Breast epithelium (tissue), 4 donors: ENCODE measurements at regions not wholly inside any gene's neighbourhood (a gene's known extent, or its start where the extent isn't known, plus 50 kb on each side); places are given as distances from the start of the nearest gene placed in this dataset.

ENCODE experiments used
- DNase-seq, 2 donors: peaks; one replicate each; pipeline ENCODE4 v3.0.0-alpha.2; 2019; ENCODE audit warnings: low spot score in 2 of 2
- H3K27ac ChIP-seq, 2 donors: fragments of 200-600 bp; sonication (generic) in 1 of 2; one replicate each; pipeline ENCODE4 v1.5.1; 2016 to 2019; ENCODE audit warnings: mild to moderate bottlenecking in 1 of 2
- H3K27me3 ChIP-seq, 2 donors: fragments of 200-600 bp; sonication (generic) in 1 of 2; one replicate each; pipeline versions ENCODE4 v1.5.1 to v1.6.0; 2017 to 2019; ENCODE audit warnings: control low read depth in 1 of 2, mild to moderate bottlenecking in 1 of 2
- H3K36me3 ChIP-seq: fragments of 200-600 bp; one replicate; pipeline ENCODE4 v1.5.1; 2019
- H3K4me1 ChIP-seq, 2 donors: fragments of 200-600 bp; sonication (generic); one replicate each; pipeline ENCODE4 v1.5.1; 2016 to 2019; ENCODE audit warnings: control low read depth in 1 of 2
- H3K4me3 ChIP-seq, 3 donors: fragments of 200-600 bp; sonication (generic); 1 replicate in 2 of 3; 2 replicates in 1 of 3; pipeline ENCODE4 v1.5.1; 2016 to 2019; ENCODE audit warnings: mild to moderate bottlenecking in 3 of 3, moderate library complexity in 2 of 3
- H3K9me3 ChIP-seq, 2 donors: fragments of 200-600 bp; sonication (generic) in 1 of 2; one replicate each; pipeline ENCODE4 v1.5.1; 2016 to 2019; ENCODE audit warnings: control low read depth in 1 of 2
- CTCF ChIP-seq, 3 donors: fragments of 450-650 bp; IDR thresholded peaks; one replicate each; pipeline ENCODE4 v1.5.1; 2016 to 2017; ENCODE audit warnings: antibody characterized with exemption in 3 of 3, mild to moderate bottlenecking in 3 of 3, moderate library complexity in 3 of 3
- POLR2A ChIP-seq: fragments of 450-650 bp; IDR thresholded peaks from one replicate; pipeline ENCODE4 v1.6.1; 2016; ENCODE audit warnings: antibody characterized with exemption, mild to moderate bottlenecking, moderate library complexity
- POLR2AphosphoS5 ChIP-seq, 3 donors: sonication (generic); formaldehyde crosslinking; IDR thresholded peaks; one replicate each; pipeline ENCODE4 v1.6.1; 2017; ENCODE audit warnings: antibody characterized with exemption in 3 of 3
- intact Hi-C: fragments of 100-400 bp; cut with DNase I; formaldehyde crosslinking; loops from one replicate; pipeline ENCODE4 v1.15.1; 2023; ENCODE audit warnings: low total_unique reads

- intact Hi-C loops = no loop called here
- H3K4me3 ChIP-seq = no peak overlapping the region
- peaks cover 0 to 6% of the 10 kb centered on the region in 2 donors for H3K9me3 ChIP-seq
- no peaks in the 10 kb centered on the region for H3K4me1 ChIP-seq
- H3K36me3 ChIP-seq = no peaks in the 10 kb centered on the region
- H3K27ac ChIP-seq = no peak overlapping the region
- H3K27me3 ChIP-seq = no peaks in the 10 kb centered on the region
- DNase-seq = no peak
- no peak for TF ChIP-seq POLR2A
Measured at GRCh38 chr12:63319386-63319785, 168.4 kb upstream of the AVPR1A start.

GRCh38 chr12:63318933-63319332 is 167.9 kb upstream of the AVPR1A start:
- no peaks in the 10 kb centered on the region for H3K36me3 ChIP-seq
- H3K4me1 ChIP-seq = no peaks in the 10 kb centered on the region
- H3K27ac ChIP-seq = no peak overlapping the region
- no peak for DNase-seq
- intact Hi-C loops = no loop called here
- TF ChIP-seq POLR2A = no peak
- no peak for TF ChIP-seq POLR2AphosphoS5 (IDR thresholded peaks at IDR 0.05)
- TF ChIP-seq CTCF (IDR thresholded peaks at IDR 0.05) = no peak
- H3K9me3 ChIP-seq = peaks cover 0 to 6% of the 10 kb centered on the region in 2 donors
- H3K27me3 ChIP-seq = no peaks in the 10 kb centered on the region
- H3K4me3 ChIP-seq = no peak overlapping the region

GRCh38 chr12:63318313-63318712 is 167.3 kb upstream of the AVPR1A start:
- H3K27me3 ChIP-seq = no peaks in the 10 kb centered on the region
- no peak overlapping the region for H3K4me3 ChIP-seq
- H3K36me3 ChIP-seq = no peaks in the 10 kb centered on the region
- no peaks in the 10 kb centered on the region for H3K4me1 ChIP-seq
- no peak for DNase-seq
- intact Hi-C loops = no loop called here
- H3K27ac ChIP-seq = no peak overlapping the region
- TF ChIP-seq POLR2AphosphoS5 (IDR thresholded peaks at IDR 0.05) = no peak
- TF ChIP-seq CTCF (IDR thresholded peaks at IDR 0.05) = no peak
- TF ChIP-seq POLR2A = no peak
- peaks cover 0 to 6% of the 10 kb centered on the region in 2 donors for H3K9me3 ChIP-seq

GRCh38 chr12:63317880-63318279 is 166.9 kb upstream of the AVPR1A start:
- TF ChIP-seq POLR2A = no peak
- no peak for TF ChIP-seq CTCF (IDR thresholded peaks at IDR 0.05)
- TF ChIP-seq POLR2AphosphoS5 (IDR thresholded peaks at IDR 0.05) = no peak
- peaks cover 0 to 6% of the 10 kb centered on the region in 2 donors for H3K9me3 ChIP-seq
- H3K4me1 ChIP-seq = no peaks in the 10 kb centered on the region
- H3K27me3 ChIP-seq = no peaks in the 10 kb centered on the region
- intact Hi-C loops = no loop called here
- no peak for DNase-seq
- H3K4me3 ChIP-seq = no peak overlapping the region
- H3K27ac ChIP-seq = no peak overlapping the region
- no peaks in the 10 kb centered on the region for H3K36me3 ChIP-seq

GRCh38 chr12:63317286-63317846 is 166.4 kb upstream of the AVPR1A start:
- Histone ChIP-seq H3K4me3 (no peak overlapping the region), H3K27ac (no peak overlapping the region), H3K4me1 (no peaks in the 10 kb centered on the region), H3K36me3 (no peaks in the 10 kb centered on the region), H3K27me3 (no peaks in the 10 kb centered on the region), H3K9me3 (peaks cover 0 to 6% of the 10 kb centered on the region in 2 donors)
- DNase-seq = no peak
- intact Hi-C loops = no loop called here
- TF ChIP-seq POLR2AphosphoS5 (IDR thresholded peaks at IDR 0.05) (no peak), POLR2A (no peak), CTCF (IDR thresholded peaks at IDR 0.05) (no peak)

- H3K9me3 ChIP-seq = peaks cover 8 to 17% of the 10 kb centered on the region in 2 donors
- no peaks in the 10 kb centered on the region for H3K36me3 ChIP-seq
- no peaks in the 10 kb centered on the region for H3K27me3 ChIP-seq
- H3K27ac ChIP-seq = no peak overlapping the region
- DNase-seq = no peak
- no peak for TF ChIP-seq CTCF (IDR thresholded peaks at IDR 0.05)
- TF ChIP-seq POLR2AphosphoS5 (IDR thresholded peaks at IDR 0.05) = no peak
- no peak for TF ChIP-seq POLR2A
- H3K4me1 ChIP-seq = no peaks in the 10 kb centered on the region
- intact Hi-C loops = no loop called here
- H3K4me3 ChIP-seq = no peak overlapping the region
Measured at GRCh38 chr12:63313139-63313538, 162.1 kb upstream of the AVPR1A start.
